Choroid plexus epithelial cell (primary cell): ENCODE measurements at regions not wholly inside any gene's neighbourhood (a gene's known extent, or its start where the extent isn't known, plus 50 kb on each side); places are given as distances from the start of the nearest gene placed in this dataset.
A peak's percentile ranks its signal among the peaks of the same experiment; 100 is the strongest.

Experiments
- DNase-seq: peaks from one replicate; pipeline ENCODE4 v3.0.0-alpha.2; 2010; ENCODE audit warnings: low read depth
- H3K4me3 ChIP-seq: 2 replicates; pipeline ENCODE4 v1.5.1; 2011; ENCODE audit warnings: low read depth, mild to moderate bottlenecking, control low read depth, low read length, moderate library complexity
- TF ChIP-seq, protein P1 (sequence below): conservative IDR thresholded peaks from 2 replicates; pipeline ENCODE4 v1.5.1; 2011; ENCODE audit warnings: low read depth, mild to moderate bottlenecking, control low read depth, inconsistent platforms, low read length, moderate library complexity

GRCh38 chr9:88826181-88826580 lies 165.1 kb upstream of the S1PR3 start:
- no peak for DNase-seq
- TF ChIP-seq, protein P1, sequence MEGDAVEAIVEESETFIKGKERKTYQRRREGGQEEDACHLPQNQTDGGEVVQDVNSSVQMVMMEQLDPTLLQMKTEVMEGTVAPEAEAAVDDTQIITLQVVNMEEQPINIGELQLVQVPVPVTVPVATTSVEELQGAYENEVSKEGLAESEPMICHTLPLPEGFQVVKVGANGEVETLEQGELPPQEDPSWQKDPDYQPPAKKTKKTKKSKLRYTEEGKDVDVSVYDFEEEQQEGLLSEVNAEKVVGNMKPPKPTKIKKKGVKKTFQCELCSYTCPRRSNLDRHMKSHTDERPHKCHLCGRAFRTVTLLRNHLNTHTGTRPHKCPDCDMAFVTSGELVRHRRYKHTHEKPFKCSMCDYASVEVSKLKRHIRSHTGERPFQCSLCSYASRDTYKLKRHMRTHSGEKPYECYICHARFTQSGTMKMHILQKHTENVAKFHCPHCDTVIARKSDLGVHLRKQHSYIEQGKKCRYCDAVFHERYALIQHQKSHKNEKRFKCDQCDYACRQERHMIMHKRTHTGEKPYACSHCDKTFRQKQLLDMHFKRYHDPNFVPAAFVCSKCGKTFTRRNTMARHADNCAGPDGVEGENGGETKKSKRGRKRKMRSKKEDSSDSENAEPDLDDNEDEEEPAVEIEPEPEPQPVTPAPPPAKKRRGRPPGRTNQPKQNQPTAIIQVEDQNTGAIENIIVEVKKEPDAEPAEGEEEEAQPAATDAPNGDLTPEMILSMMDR, result no peak
- H3K4me3 ChIP-seq, result no peak overlapping the region

- DNase-seq, result peak; percentile 81
- H3K4me3 ChIP-seq, result no peak overlapping the region
- TF ChIP-seq, protein P1, result no peak
These were observed 164.5 kb upstream of the S1PR3 start for GRCh38 chr9:88826771-88827181.

- TF ChIP-seq, protein P1, result no peak
- DNase-seq, result no peak
- no peak overlapping the region for H3K4me3 ChIP-seq
These were observed 163.2 kb upstream of the S1PR3 start for GRCh38 chr9:88828018-88828417.

GRCh38 chr9:88828492-88828974 lies 162.7 kb upstream of the S1PR3 start:
- DNase-seq, result no peak
- TF ChIP-seq, protein P1, result no peak
- no peak overlapping the region for H3K4me3 ChIP-seq

DNA sequence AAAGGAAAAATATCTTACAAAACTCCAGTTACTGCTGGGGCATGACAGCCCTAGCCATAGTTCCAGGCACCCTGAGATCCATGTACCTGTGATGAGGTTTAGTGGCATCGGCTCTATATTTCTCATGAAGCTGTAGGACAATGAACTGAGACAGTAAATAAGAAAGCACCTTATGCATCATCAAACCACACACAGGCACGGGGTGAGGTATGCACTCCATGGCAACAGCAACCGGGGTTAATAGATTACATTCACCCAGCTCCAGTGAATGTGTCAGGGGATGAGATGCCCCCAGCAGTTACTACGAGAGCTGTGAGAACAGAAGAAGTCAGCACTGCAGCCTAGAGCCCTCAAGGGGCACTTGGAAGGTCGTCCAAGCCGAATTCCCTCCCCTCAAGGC lies 162.0 kb upstream of the S1PR3 start:
- H3K4me3 ChIP-seq, result no peak overlapping the region
- peak; percentile 52 for DNase-seq
- TF ChIP-seq, protein P1, result no peak

GRCh38 chr9:88831713-88832407 lies 159.4 kb upstream of the S1PR3 start:
- H3K4me3 ChIP-seq, result no peak overlapping the region
- no peak for DNase-seq
- TF ChIP-seq, protein P1, result no peak

GRCh38 chr9:88833946-88834345 lies 157.3 kb upstream of the S1PR3 start:
- no peak for DNase-seq
- H3K4me3 ChIP-seq, result no peak overlapping the region
- TF ChIP-seq, protein P1, result no peak
